ENCODE measurements at regions not wholly inside any gene's neighbourhood (a gene's known extent, or its start where the extent isn't known, plus 50 kb on each side); places are given as distances from the start of the nearest gene placed in this dataset.

DNA sequence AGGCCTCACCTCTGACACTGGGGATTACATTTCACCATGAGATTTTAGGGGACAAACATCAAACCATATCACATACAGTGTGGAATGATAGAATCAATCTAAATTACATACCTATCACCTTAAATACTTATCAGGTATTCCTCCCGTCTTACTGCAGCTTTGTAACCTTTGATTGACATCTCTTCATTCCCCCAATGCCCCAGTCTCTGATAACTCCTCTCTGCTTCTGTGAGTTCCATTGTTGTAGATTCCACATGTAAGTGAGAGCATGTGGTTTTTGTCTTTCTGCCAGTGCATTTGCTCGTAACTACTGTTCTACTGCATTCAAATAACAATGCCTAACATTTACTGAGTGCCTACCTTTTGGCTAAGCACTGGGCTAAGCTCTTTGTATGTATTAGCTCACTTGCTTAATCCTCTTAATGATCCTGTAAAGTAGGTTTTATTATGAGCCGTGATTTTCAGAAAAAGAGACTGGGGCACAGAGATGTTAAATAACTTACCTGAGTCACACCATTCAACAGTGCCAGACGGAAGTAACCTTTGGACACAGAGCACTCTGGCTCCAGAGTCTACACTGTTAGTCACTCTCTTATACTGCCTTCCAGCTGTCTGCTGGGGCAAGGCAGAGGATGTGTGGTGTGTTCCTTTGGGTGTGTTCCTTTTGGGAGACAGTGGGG is 63.7 kb upstream of the ESX1 start:
- H4K20me1 ChIP-seq (ENCODE audit: insufficient read depth, low read length) = no peaks in the 10 kb centered on the region
- no peak overlapping the region for H2AFZ ChIP-seq (replicated peaks; ENCODE audit: low read length, poor library complexity)
- no peaks in the 10 kb centered on the region; the same call in 1 of the 2 replicates for H3K9me1 ChIP-seq (ENCODE audit: insufficient read depth, low read length)
- no peak overlapping the region for H4K8ac ChIP-seq (ENCODE audit: low read depth in 2 of 2, low read length in 2 of 2)
- no peak overlapping the region for H3K56ac ChIP-seq (ENCODE audit: extremely low read depth, insufficient read depth, low read length)
- no peak overlapping the region for H3K9ac ChIP-seq (ENCODE audit: low read depth, low read length)
- intact Hi-C loops (cut with micrococcal nuclease) = no loop called here
- no peak overlapping the region for H3K14ac ChIP-seq (replicated peaks; ENCODE audit: low read depth, low read length)
- peak; percentile 57 for DNase-seq
- no peak overlapping the region for H2AK5ac ChIP-seq (ENCODE audit: low read depth, low read length)
- ChIA-PET POLR2A (ENCODE audit: unreplicated experiment) (no interaction called here), CTCF (no interaction called here)
- WGBS, 2 experiments (ENCODE audit: extremely low coverage in 2 of 2, insufficient read length in 1 of 2) = no CpG with 5 or more reads among the region's 4 CpGs
- 0 out of 2 replicates have a peak overlapping the region, but pooled peaks have one; percentile 45 for H2BK120ac ChIP-seq (ENCODE audit: low read depth, low read length)
- no peak overlapping the region for H4K91ac ChIP-seq (ENCODE audit: insufficient read depth, low read depth, low read length)
- H3K36me3 ChIP-seq (ENCODE audit: control insufficient read depth, insufficient read depth, low read length) = no peaks in the 10 kb centered on the region
- H2BK5ac ChIP-seq (ENCODE audit: low read depth, low read length, poor library complexity, severe bottlenecking) = no peak overlapping the region
- H3K9me3 ChIP-seq (ENCODE audit: control insufficient read depth, insufficient read depth, low read length) = no peaks in the 10 kb centered on the region
- peaks cover 3% of the 10 kb centered on the region for H3K27me3 ChIP-seq (ENCODE audit: control insufficient read depth, insufficient read depth, low read length)
- no peak overlapping the region for H2AK9ac ChIP-seq (replicated peaks; ENCODE audit: low read depth, low read length, poor library complexity)
- TF ChIP-seq MAZ (IDR thresholded peaks at IDR 0.05; ENCODE audit: borderline replicate concordance, low read depth, low read length) (no peak), RAD21 (IDR thresholded peaks at IDR 0.05; ENCODE audit: low read length) (no peak), RFX5 (IDR thresholded peaks at IDR 0.05; ENCODE audit: low read depth, low read length) (no peak), FOS (IDR thresholded peaks at IDR 0.05; ENCODE audit: low read depth, low read length) (no peak), SMC3 (IDR thresholded peaks at IDR 0.05; ENCODE audit: low read depth, low read length) (no peak), CEBPB (IDR thresholded peaks at IDR 0.05; ENCODE audit: low read depth, low read length) (no peak), MAFK (IDR thresholded peaks at IDR 0.05; ENCODE audit: low read depth, low read length) (no peak), NFE2L2 (IDR thresholded peaks at IDR 0.05; ENCODE audit: low read depth, low read length) (no peak), ELK1 (IDR thresholded peaks at IDR 0.05; ENCODE audit: borderline replicate concordance, low read depth, low read length) (no peak), CTCF (conservative IDR thresholded peaks at IDR 0.05; ENCODE audit: low read depth, low read length) (no peak), POLR2A (IDR thresholded peaks at IDR 0.05; ENCODE audit: low read depth, low read length) (no peak), RCOR1 (IDR thresholded peaks at IDR 0.05; ENCODE audit: insufficient replicate concordance, low read length) (no peak), BHLHE40 (IDR thresholded peaks at IDR 0.05; ENCODE audit: low read depth, low read length) (no peak), MXI1 (IDR thresholded peaks at IDR 0.05; ENCODE audit: borderline replicate concordance, low read depth, low read length) (no peak)
- TF ChIP-seq, protein P1, sequence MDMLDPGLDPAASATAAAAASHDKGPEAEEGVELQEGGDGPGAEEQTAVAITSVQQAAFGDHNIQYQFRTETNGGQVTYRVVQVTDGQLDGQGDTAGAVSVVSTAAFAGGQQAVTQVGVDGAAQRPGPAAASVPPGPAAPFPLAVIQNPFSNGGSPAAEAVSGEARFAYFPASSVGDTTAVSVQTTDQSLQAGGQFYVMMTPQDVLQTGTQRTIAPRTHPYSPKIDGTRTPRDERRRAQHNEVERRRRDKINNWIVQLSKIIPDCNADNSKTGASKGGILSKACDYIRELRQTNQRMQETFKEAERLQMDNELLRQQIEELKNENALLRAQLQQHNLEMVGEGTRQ (IDR thresholded peaks at IDR 0.05; ENCODE audit: low read depth, low read length) = no peak
- H3K4me3 ChIP-seq (ENCODE audit: insufficient read depth, low read depth, low read length) = no peak overlapping the region
- H3K23ac ChIP-seq (ENCODE audit: low read depth, low read length) = no peak overlapping the region
- no peak overlapping the region for H3K4me2 ChIP-seq (ENCODE audit: low read depth, low read length)
- no peaks in the 10 kb centered on the region for H3K79me1 ChIP-seq (ENCODE audit: low read depth in 1 of 2, low read length in 2 of 2)
- no peak overlapping the region for H3K18ac ChIP-seq (ENCODE audit: low read depth, low read length)
- ATAC-seq (ENCODE audit: low read depth) = 0 out of 2 replicates have a peak, but pooled peaks have one; percentile 35
- no peak overlapping the region; the same call in none of the 2 replicates for H2BK20ac ChIP-seq (ENCODE audit: low read depth, low read length)
- H4K5ac ChIP-seq (ENCODE audit: low read depth, low read length) = no peak overlapping the region
- in situ Hi-C loops (cut with MboI; ENCODE audit: low sequenced_read_pairs) = no loop called here
- peaks cover 2% of the 10 kb centered on the region; the same call in 1 of the 2 replicates for H3K4me1 ChIP-seq (ENCODE audit: control insufficient read depth, insufficient read depth, low read length)
- no peak overlapping the region for H3K27ac ChIP-seq (ENCODE audit: insufficient read depth, low read length)
- BruUV-seq (replicated peaks) = no TSS peak
- no peak overlapping the region; the same call in 2 of the 3 replicates for H2BK15ac ChIP-seq (ENCODE audit: low read depth, low read length)
- dilution Hi-C loops (cut with HindIII; ENCODE audit: low sequenced_read_pairs, unreplicated experiment) = no loop called here
- 0 out of 2 replicates have a peak overlapping the region, but pooled peaks have one; percentile 1 for H3K4ac ChIP-seq (ENCODE audit: low read depth, low read length)

All from IMR-90 (cell line).